ENCODE measurements at regions not wholly inside any gene's neighbourhood (a gene's known extent, or its start where the extent isn't known, plus 50 kb on each side); places are given as distances from the start of the nearest gene placed in this dataset.

DNA sequence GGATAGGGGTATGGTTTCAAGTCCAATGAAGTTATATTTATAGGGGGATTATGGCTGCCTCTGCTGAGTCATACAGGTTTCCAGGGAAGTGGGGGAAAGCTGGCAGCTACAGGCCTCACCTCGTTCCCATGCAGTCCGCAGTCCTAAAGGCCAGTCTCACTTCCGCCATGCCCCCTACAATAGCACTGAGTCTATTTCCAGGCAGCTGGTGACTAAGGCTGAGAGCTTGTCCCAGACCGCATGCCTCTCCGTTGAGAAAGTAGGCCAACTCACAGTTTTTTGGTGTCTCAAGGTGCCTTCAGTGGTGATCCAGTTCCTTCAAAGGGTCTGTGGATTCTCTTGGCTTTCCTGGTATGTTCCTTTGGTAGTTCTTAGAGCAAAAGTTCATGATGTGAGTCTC lies 203.9 kb upstream of the GLI3 start:
- Histone ChIP-seq H3K36me3 (no peaks in the 10 kb centered on the region), H3K4me3 (ENCODE audit: low read depth in 1 of 2, low read length in 1 of 2) (no peak overlapping the region), H3K27me3 (no peaks in the 10 kb centered on the region), H3K4me1 (ENCODE audit: control insufficient read depth in 1 of 2, insufficient read depth in 1 of 2, low read depth in 1 of 2, low read length in 1 of 2) (no peaks in the 10 kb centered on the region), H3K9me3 (no peaks in the 10 kb centered on the region), H3K27ac (no peak overlapping the region)
- TF ChIP-seq, protein P1, sequence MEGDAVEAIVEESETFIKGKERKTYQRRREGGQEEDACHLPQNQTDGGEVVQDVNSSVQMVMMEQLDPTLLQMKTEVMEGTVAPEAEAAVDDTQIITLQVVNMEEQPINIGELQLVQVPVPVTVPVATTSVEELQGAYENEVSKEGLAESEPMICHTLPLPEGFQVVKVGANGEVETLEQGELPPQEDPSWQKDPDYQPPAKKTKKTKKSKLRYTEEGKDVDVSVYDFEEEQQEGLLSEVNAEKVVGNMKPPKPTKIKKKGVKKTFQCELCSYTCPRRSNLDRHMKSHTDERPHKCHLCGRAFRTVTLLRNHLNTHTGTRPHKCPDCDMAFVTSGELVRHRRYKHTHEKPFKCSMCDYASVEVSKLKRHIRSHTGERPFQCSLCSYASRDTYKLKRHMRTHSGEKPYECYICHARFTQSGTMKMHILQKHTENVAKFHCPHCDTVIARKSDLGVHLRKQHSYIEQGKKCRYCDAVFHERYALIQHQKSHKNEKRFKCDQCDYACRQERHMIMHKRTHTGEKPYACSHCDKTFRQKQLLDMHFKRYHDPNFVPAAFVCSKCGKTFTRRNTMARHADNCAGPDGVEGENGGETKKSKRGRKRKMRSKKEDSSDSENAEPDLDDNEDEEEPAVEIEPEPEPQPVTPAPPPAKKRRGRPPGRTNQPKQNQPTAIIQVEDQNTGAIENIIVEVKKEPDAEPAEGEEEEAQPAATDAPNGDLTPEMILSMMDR (IDR thresholded peaks at IDR 0.05): no peak

DNA sequence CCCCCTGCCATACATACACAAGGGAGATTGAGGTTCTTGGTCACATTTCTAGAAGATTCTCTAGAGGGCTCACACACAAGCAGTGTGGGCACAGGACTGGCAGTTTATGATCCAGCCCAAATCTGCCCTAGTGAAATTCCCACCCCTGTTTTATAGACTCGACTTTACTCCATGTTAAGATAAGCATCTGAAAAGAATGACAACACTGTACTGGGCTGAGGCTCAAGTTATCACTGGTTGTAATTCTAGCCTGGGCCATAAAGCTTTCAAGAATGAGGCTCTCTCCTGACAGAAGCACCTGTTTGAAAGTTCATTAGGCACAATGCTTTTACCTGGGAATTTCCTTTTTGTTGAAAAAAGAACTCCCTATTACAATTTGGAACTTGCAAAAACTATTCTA lies 195.6 kb upstream of the GLI3 start:
- Histone ChIP-seq H3K27me3 (no peaks in the 10 kb centered on the region), H3K36me3 (no peaks in the 10 kb centered on the region), H3K27ac (no peak overlapping the region), H3K9me3 (no peaks in the 10 kb centered on the region), H3K4me1 (ENCODE audit: control insufficient read depth in 1 of 2, insufficient read depth in 1 of 2, low read depth in 1 of 2, low read length in 1 of 2) (no peaks in the 10 kb centered on the region), H3K4me3 (ENCODE audit: low read depth in 1 of 2, low read length in 1 of 2) (no peak overlapping the region)
- TF ChIP-seq, protein P1 (IDR thresholded peaks at IDR 0.05): no peak

DNA sequence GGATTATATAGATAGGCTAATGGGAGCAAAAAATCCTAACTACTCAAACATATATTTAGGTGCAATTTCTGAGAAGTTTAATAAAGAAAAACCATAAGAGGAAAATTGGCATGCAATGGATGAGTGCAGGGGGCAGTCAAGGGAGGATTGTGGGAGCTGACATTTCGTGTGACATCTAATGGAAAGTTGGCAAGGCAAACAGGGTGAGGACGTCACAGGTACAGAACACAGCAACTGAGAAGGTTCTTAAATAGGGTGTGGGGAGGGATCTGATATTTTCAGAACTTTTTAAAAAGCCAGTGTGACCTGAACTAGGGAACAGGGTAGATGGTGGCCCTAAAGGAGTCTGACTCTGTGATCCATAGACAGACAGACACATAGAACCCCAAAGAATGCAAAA lies 194.9 kb upstream of the GLI3 start:
- H3K27me3 ChIP-seq: no peaks in the 10 kb centered on the region
- H3K36me3 ChIP-seq: no peaks in the 10 kb centered on the region
- TF ChIP-seq, protein P1 (IDR thresholded peaks at IDR 0.05): no peak

DNA sequence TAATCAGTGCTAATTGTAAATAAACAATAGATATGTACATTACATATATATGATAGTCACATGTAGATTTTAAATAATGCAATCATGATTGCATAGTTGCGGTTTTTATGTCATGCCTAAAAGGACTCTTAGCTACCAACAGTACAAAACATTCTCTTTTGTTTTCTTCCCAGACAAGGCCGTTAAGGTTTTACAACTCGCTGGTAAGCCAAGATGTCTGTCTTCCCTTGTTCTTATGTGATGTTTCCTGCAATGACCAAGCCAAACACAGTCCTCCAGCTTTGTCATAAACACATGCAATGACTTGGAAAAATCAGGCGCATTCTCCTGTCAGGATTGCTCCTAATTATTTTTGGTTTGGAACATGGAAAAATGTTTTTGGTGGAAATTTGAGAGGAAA lies 192.3 kb upstream of the GLI3 start:
- H3K27me3 ChIP-seq: no peaks in the 10 kb centered on the region
- no peaks in the 10 kb centered on the region for H3K36me3 ChIP-seq
- H3K9me3 ChIP-seq: no peaks in the 10 kb centered on the region
- TF ChIP-seq, protein P1 (IDR thresholded peaks at IDR 0.05): no peak
- no peak overlapping the region for H3K27ac ChIP-seq
- H3K4me1 ChIP-seq (ENCODE audit: control insufficient read depth in 1 of 2, insufficient read depth in 1 of 2, low read depth in 1 of 2, low read length in 1 of 2): no peaks in the 10 kb centered on the region
- no peak overlapping the region for H3K4me3 ChIP-seq (ENCODE audit: low read depth in 1 of 2, low read length in 1 of 2)

More for the DNA sequence above, 194.9 kb upstream of the GLI3 start:
- no peak overlapping the region for H3K4me3 ChIP-seq (ENCODE audit: low read depth in 1 of 2, low read length in 1 of 2)
- no peaks in the 10 kb centered on the region for H3K9me3 ChIP-seq
- no peaks in the 10 kb centered on the region for H3K4me1 ChIP-seq (ENCODE audit: control insufficient read depth in 1 of 2, insufficient read depth in 1 of 2, low read depth in 1 of 2, low read length in 1 of 2)
- H3K27ac ChIP-seq: no peak overlapping the region

DNA sequence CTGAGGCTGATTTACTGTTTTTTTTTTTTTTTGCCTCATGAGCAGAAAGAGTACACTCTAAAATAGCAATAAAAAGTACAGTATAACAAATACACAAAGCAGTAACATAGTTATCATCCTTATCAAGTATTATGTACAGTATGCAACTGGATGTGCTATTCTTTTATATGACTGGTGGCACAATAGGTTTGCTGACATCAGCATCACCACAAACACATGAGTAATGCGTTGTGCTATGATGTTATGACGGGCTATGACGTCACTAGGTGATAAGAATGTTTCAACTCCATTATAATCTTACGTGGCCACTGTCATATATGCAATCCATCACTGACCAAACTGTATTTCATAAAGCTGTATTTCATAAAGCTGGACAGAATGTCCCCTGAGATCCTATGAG lies 189.2 kb upstream of the GLI3 start:
- H3K36me3 ChIP-seq: no peaks in the 10 kb centered on the region

More for the DNA sequence above, 189.2 kb upstream of the GLI3 start:
- Histone ChIP-seq H3K4me3 (ENCODE audit: low read depth in 1 of 2, low read length in 1 of 2) (no peak overlapping the region), H3K27ac (no peak overlapping the region), H3K27me3 (no peaks in the 10 kb centered on the region), H3K4me1 (ENCODE audit: control insufficient read depth in 1 of 2, insufficient read depth in 1 of 2, low read depth in 1 of 2, low read length in 1 of 2) (no peaks in the 10 kb centered on the region), H3K9me3 (no peaks in the 10 kb centered on the region)
- TF ChIP-seq, protein P1 (IDR thresholded peaks at IDR 0.05): no peak
